Upper lobe of left lung (tissue), 4 donors: ENCODE measurements at regions not wholly inside any gene's neighbourhood (a gene's known extent, or its start where the extent isn't known, plus 50 kb on each side); places are given as distances from the start of the nearest gene placed in this dataset.

Experiments used
- POLR2A ChIP-seq, 4 donors: fragments of 450-650 bp; IDR thresholded peaks; one replicate each; pipeline ENCODE4 v1.5.1; 2016 to 2017; ENCODE audit warnings: antibody characterized with exemption in 4 of 4, mild to moderate bottlenecking in 2 of 4
- TF ChIP-seq, protein P1 (sequence below), 6 experiments: fragments of 450-650 bp in 4 of 6; fragments of 200-600 bp in 2 of 6; sonication (generic) in 2 of 6; IDR thresholded peaks; one replicate each; pipeline ENCODE4 v1.5.1; 2016 to 2019; ENCODE audit warnings: antibody characterized with exemption in 6 of 6

GRCh38 chr11:70816156-70816678 is 417.9 kb downstream of the CTTN start:
- TF ChIP-seq, protein P1, sequence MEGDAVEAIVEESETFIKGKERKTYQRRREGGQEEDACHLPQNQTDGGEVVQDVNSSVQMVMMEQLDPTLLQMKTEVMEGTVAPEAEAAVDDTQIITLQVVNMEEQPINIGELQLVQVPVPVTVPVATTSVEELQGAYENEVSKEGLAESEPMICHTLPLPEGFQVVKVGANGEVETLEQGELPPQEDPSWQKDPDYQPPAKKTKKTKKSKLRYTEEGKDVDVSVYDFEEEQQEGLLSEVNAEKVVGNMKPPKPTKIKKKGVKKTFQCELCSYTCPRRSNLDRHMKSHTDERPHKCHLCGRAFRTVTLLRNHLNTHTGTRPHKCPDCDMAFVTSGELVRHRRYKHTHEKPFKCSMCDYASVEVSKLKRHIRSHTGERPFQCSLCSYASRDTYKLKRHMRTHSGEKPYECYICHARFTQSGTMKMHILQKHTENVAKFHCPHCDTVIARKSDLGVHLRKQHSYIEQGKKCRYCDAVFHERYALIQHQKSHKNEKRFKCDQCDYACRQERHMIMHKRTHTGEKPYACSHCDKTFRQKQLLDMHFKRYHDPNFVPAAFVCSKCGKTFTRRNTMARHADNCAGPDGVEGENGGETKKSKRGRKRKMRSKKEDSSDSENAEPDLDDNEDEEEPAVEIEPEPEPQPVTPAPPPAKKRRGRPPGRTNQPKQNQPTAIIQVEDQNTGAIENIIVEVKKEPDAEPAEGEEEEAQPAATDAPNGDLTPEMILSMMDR (IDR thresholded peaks at IDR 0.05): no peak
- no peak for TF ChIP-seq POLR2A (IDR thresholded peaks at IDR 0.05)
